Fibroblast of skin of back (primary cell): ENCODE measurements at regions not wholly inside any gene's neighbourhood (a gene's known extent, or its start where the extent isn't known, plus 50 kb on each side); places are given as distances from the start of the nearest gene placed in this dataset.
"Not testable (repeated sequence)": the region's sequence is repeated elsewhere in the genome, so short reads cannot be mapped to it uniquely, and the experiment has no call there.

ENCODE experiments used
- DNase-seq: peaks from one replicate; pipeline ENCODE4 v3.0.0-alpha.2; 2013

DNA sequence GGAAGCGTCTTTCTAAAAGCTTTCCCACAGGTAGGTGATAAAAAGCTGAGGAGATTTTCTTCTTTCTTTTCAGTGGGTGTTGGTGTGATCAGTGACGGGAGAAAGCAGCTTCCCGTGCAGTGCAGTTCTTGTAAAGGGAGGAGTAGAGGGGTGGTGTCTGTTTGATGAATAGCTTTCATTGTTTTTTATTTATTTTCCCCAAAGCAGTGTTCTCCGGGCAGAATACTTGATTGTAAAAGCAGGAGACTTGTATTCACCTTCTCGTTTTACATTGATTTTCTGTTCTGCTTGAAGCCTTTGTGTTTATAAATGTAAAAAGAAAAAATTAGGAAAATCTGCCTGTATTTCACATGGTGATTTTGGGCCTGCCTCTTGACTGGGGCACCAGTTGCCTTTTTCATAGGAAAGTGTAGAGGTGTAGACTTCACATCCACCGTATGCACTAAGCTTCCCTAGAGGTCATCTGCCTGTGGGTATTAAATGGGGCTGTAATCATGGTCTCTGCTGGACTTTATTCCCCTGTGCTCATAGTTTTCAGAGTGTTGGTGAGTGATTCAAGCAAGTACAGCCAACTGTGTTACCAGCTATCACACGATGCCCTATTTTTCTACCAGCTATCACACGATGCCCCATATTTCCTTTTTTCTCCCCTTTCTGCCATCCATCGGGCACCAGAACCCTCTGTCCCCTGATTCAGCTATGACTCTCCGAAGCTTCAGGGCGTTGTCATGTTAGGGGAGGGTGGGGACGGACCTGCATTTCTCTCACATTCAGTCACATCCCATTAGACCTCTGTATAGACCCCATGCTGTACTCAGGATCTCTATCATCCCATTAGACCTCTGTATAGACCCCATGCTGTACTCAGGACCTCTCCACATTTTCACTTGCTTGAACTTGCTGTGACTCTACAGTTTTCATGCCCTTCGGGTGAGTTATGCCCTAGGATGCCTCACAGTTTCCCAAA lies 526.5 kb downstream of the TRIML1 start:
- DNase-seq: no peak

GRCh38 chr4:188678691-188679090 lies 539.5 kb downstream of the TRIML1 start:
- DNase-seq: not testable (repeated sequence)

DNA sequence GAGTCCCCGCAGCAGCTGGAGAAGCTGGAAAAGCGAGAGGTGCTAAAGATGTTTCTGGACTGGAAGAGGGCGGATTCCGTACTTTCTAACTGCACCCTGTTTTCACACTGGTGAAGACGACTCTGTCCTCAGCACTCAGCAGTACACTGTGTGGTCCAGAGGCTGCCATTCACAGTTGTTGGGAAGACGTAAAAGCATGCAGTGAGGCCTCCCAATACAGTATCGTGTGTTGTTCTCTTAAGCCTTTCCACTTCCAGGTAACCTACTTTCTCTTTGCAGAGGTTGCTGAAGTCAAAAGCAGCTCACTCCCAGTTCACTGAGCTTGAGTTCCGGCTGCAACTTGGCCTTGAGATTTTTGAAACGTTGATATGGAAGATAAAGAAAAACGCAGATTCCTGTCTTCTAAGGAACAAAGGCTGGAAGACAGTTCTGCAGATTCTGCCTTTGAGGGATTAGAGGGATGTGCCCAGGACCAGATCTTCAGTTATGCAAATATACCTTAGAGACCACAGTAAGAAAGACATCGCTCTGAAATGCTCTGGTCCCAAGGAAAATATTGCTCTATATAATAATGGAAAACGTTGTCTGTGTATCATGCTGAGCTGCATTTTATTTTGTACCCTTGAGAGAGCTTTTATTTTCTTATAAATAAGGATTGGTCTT lies 540.9 kb downstream of the TRIML1 start:
- DNase-seq: no peak

GRCh38 chr4:188680667-188681063 lies 541.4 kb downstream of the TRIML1 start:
- DNase-seq: no peak

DNA sequence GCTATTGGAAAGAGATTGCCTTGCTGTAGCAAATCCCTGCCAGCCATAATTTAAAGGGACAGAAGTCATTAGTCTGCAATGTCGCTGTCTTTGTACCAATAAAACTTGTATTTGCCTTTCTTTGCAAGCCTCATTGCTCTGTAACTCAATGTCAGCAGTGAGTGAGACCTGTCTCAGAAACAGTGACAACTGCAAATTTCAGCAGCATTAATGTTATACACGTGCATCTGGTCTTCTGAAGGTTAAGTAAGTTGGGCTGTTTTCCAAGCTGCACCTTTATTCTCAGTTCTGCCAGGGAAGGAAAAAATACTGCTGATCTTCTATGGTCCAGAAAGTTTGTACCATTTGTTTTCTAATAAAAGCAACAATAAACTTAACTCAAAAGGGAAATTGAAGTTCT lies 543.1 kb downstream of the TRIML1 start:
- no peak for DNase-seq

DNA sequence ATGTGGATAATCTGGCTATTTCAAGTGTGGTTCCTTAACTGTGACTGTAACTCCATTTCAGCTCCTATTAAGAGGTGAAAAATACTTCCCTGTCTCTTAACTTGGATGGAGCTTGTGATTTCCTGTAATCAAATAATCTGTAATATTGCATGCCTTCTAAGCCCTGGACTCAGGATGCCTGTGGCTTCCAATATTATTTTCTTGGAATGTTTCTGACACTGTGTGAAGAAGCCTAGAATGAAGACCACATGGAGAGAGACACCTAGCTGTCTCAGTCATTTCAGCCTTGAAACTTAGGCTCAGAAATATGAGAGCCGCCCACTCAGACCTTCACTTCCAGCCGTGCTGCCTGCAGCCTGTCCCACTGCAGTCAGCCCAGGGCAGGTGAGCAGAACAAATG lies 544.3 kb downstream of the TRIML1 start:
- peak; percentile 7 for DNase-seq

DNA sequence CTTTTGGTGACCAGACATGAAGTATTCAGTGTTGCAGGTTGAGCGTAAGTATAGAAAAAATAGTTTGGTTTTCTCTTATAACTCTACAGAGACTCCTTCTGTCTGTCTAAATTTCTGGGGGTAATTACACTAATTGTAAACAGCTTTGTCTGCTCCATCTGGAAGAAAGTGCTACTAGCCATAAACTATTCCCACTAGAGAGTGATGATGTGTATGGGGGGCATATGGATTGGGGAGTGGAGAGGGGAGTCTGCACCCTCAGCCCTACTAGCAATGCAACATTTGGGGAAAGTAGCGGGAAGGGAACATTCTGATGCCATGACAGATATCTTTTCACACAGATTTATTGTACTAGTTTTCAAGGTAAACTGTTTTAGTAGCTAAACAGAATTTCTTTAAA lies 549.7 kb downstream of the TRIML1 start:
- no peak for DNase-seq

- peak; percentile 66 for DNase-seq
These were observed 552.6 kb downstream of the TRIML1 start for GRCh38 chr4:188691811-188692210.

- no peak for DNase-seq
These were observed 556.0 kb downstream of the TRIML1 start for GRCh38 chr4:188695261-188695660.

GRCh38 chr4:188697243-188697642 lies 558.0 kb downstream of the TRIML1 start:
- DNase-seq: no peak

DNA sequence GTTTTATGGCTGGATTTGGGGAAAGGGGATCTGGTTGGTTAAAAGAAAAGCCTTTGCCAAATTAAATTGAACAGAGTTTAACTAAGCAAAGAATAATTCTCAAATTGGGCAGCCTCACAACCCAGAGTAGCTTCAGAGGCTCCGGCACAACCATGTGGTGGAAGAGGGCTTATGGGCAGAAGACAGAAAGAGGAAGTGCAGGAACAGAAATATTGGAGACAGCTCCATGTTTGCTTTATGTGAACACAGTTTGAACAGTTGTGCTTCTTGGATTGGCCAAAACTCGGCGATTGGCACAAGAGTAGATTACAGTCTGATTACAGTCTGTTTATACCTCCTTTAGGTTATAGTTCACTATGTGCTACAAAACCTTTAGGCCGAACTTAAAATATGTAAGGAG lies 562.7 kb downstream of the TRIML1 start:
- no peak for DNase-seq

DNA sequence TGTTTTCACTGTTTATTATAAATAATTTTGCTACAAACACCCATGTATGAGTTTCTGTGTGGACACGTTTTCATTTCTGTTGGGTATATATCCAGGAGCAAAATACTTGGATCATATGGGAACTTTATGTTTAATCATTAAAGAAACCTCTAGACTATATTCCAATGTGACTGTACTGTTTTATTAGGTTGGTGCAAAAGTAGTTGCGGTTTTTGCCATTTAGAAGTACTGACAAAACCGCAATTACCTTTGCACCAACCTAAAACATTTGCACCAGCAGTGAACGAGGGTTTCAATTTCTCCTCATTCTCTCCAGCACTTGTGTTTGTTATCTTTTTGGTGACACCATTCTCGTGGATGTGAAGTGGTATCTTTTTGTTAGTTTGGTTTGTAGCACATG lies 565.0 kb downstream of the TRIML1 start:
- DNase-seq: no peak

GRCh38 chr4:188707036-188707435 lies 567.8 kb downstream of the TRIML1 start:
- DNase-seq: no peak

- DNase-seq: peak; percentile 52
These were observed 575.3 kb downstream of the TRIML1 start for GRCh38 chr4:188714501-188714900.

- peak; percentile 87 for DNase-seq
These were observed 575.7 kb downstream of the TRIML1 start for GRCh38 chr4:188714907-188715306.

DNA sequence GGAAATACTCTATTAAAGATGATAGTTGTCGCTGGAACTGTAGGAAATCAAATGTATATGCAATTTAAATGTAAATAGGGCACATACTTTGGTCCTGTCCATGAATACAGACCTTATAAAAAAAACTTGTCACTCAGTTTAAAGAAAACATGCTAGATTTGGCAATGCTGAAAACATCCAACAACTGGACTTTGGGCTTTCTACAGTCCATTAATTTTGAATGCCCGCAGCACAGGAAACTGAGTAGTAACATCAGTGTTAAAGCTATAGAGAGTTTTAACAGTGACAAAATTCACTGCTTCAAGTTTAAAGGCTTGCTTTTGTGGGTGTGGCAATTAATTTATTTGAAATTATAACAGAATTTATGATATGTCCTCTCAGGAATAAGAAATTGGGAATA lies 578.4 kb downstream of the TRIML1 start:
- DNase-seq: no peak

GRCh38 chr4:188719794-188720193 lies 580.6 kb downstream of the TRIML1 start:
- no peak for DNase-seq

GRCh38 chr4:188722911-188723310 lies 583.7 kb downstream of the TRIML1 start:
- DNase-seq: peak; percentile 27

GRCh38 chr4:188727746-188728145 lies 588.5 kb downstream of the TRIML1 start:
- peak; percentile 9 for DNase-seq

GRCh38 chr4:188728359-188728758 lies 589.1 kb downstream of the TRIML1 start:
- no peak for DNase-seq

DNA sequence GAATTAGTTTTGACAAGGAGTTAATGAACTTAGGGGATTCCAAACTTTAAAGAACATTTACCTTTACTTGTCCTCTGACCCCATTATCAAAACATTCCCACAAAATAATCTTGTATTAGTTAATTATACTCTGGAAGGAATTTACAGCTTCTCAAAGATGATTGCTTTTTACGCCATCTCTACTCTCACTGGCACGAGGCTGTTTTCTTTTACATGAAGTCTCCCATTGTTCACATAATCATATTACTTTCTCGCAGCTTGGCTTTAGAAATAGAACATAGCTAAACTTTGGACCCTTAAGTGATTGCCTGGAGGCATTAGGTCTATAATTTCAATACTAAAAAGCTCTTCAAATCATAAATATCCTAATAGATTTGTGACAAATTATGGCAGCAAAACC lies 592.9 kb downstream of the TRIML1 start:
- no peak for DNase-seq

DNA sequence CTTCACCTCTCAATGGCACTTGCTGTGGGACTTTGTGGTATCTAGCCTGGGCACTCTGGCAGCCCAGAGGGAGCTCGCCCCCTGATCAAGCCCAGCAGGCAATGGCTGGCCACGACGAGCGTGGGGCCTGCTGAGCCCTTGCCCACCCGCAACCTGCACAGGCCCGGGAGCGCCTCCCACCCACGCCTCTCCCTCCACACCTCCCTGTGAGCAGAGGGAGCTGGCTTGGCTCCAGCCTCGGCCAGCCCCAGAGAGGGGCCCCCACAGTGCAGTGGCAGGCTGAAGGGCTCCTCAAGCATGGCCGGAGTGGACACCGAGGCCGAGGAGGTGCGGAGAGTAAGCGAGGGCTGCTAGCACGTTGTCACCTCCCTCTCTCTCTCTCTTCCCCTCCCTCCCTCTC lies 595.8 kb downstream of the TRIML1 start:
- DNase-seq: no peak

GRCh38 chr4:188737251-188738002 lies 598.2 kb downstream of the TRIML1 start:
- DNase-seq: no peak
